Mucosa of descending colon (tissue), 3 donors: ENCODE measurements at regions not wholly inside any gene's neighbourhood (a gene's known extent, or its start where the extent isn't known, plus 50 kb on each side); places are given as distances from the start of the nearest gene placed in this dataset.
A peak's percentile ranks its signal among the peaks of the same experiment; 100 is the strongest.

Experiments used
- ATAC-seq: fragments of 200-7000 bp; cut with Tn5 transposase; one replicate; pipeline ENCODE4 v1.9.1; 2020; ENCODE audit warnings: mild to moderate bottlenecking, moderate library complexity
- DNase-seq, 3 donors: peaks; one replicate each; pipeline ENCODE4 v3.0.0-alpha.2; 2020
- H3K36me3 ChIP-seq: fragments of 200-600 bp; one replicate; pipeline ENCODE4 v1.8.0; 2021; ENCODE audit warnings: low read depth, mild to moderate bottlenecking
- H3K4me1 ChIP-seq: fragments of 200-600 bp; one replicate; pipeline ENCODE4 v1.8.0; 2021; ENCODE audit warnings: low read depth, mild to moderate bottlenecking
- H3K4me3 ChIP-seq: fragments of 200-600 bp; one replicate; pipeline ENCODE4 v1.8.0; 2021; ENCODE audit warnings: mild to moderate bottlenecking
- H3K9me3 ChIP-seq: fragments of 200-600 bp; one replicate; pipeline ENCODE4 v1.8.0; 2021; ENCODE audit warnings: mild to moderate bottlenecking
- intact Hi-C, 2 donors: fragments of 100-400 bp; cut with DNase I in 1 of 2; cut with micrococcal nuclease in 1 of 2; formaldehyde crosslinking; loops; one replicate each; pipeline versions ENCODE4 v1.11.0 to v1.11.1; 2022; cut with DNase I, micrococcal nuclease
- TF ChIP-seq, protein P1 (sequence below): fragments of 200-600 bp; IDR thresholded peaks from one replicate; pipeline ENCODE4 v1.8.0; 2022; ENCODE audit warnings: antibody characterized with exemption, mild to moderate bottlenecking
- donor health status: DM: no; HTN: no; CAD: no; lungs with moderate emphysema.
- donor health status: DM: no; HTN: no; CAD: no.
- donor health status: DM: no; HTN: yes; CAD: no.

DNA sequence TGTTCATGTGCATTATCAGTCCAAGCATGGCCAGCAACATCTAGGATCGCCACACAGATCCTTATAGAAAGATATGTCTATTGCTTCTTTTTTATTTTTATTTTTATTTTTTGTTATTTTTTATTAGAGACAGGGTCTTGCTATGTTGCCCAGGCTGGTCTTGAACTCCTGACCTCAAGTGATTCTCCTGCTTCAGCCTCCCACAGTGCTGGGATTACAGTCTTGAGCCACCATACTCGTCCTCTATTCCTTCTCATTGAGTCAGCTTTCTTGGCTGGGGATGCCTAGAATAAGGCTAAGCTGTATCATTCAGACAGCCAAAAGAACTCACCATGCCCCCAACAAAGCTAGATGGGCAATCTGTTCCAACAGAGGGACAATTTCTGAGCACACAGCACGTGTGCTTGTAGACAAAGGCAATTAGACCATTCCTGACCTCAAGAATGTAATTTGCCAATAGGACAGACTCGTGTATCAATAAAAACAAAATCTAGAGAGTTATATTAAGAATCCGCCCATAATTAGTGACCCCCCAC lies 264.0 kb upstream of the NEBL start:
- Histone ChIP-seq H3K9me3 (no peaks in the 10 kb centered on the region), H3K4me3 (no peak overlapping the region), H3K4me1 (no peaks in the 10 kb centered on the region), H3K36me3 (no peaks in the 10 kb centered on the region)
- TF ChIP-seq, protein P1, sequence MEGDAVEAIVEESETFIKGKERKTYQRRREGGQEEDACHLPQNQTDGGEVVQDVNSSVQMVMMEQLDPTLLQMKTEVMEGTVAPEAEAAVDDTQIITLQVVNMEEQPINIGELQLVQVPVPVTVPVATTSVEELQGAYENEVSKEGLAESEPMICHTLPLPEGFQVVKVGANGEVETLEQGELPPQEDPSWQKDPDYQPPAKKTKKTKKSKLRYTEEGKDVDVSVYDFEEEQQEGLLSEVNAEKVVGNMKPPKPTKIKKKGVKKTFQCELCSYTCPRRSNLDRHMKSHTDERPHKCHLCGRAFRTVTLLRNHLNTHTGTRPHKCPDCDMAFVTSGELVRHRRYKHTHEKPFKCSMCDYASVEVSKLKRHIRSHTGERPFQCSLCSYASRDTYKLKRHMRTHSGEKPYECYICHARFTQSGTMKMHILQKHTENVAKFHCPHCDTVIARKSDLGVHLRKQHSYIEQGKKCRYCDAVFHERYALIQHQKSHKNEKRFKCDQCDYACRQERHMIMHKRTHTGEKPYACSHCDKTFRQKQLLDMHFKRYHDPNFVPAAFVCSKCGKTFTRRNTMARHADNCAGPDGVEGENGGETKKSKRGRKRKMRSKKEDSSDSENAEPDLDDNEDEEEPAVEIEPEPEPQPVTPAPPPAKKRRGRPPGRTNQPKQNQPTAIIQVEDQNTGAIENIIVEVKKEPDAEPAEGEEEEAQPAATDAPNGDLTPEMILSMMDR: no peak
- intact Hi-C loops: no loop called here
- DNase-seq (no peak), ATAC-seq (no peak)

DNA sequence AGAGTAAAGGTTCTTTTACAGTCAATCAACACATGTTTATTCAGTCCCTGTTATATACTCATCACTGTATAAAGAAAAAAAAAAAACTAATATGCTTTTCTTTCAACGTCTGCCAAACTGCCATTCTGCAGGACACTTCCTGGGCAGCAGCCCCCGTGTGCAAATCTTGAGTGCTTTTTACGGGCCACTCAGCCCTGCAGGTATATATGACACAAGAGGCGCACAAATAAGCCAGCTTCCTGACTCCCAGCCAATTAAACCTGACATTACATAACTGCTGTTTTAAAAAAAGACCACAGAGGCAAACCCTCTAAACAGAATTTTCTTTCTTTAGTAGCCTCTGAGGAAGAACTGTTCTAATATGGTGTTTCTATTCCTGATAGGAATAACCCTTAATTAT lies 263.0 kb upstream of the NEBL start:
- intact Hi-C loops: no loop called here
- Histone ChIP-seq H3K36me3 (no peaks in the 10 kb centered on the region), H3K9me3 (no peaks in the 10 kb centered on the region), H3K4me1 (no peaks in the 10 kb centered on the region), H3K4me3 (no peak overlapping the region)
- ATAC-seq (peak; percentile 71), DNase-seq (no peak)
- TF ChIP-seq, protein P1: no peak

DNA sequence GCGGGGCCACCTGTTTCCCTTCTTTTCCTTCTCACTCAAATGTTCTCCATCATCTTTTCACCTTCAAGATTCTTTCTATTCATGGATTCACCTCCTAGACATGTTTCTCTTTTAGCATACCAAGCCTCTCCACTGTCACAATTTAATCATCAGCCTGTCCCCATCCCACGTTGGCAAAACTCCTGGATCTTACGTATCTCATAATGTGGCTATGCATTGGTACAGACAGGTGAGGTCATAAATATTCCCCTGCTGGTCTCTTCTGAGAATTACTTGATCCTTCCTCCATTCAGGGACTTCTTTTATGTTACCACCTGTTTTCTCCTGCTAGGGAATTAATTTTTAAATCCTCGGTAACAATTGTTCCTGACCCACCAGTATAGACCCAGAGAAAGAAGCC lies 262.6 kb upstream of the NEBL start:
- intact Hi-C loops: no loop called here
- TF ChIP-seq, protein P1: no peak
- Histone ChIP-seq H3K9me3 (no peaks in the 10 kb centered on the region), H3K4me1 (no peaks in the 10 kb centered on the region), H3K4me3 (no peak overlapping the region), H3K36me3 (no peaks in the 10 kb centered on the region)
- peak; percentile 61 for ATAC-seq
- DNase-seq: no peak

DNA sequence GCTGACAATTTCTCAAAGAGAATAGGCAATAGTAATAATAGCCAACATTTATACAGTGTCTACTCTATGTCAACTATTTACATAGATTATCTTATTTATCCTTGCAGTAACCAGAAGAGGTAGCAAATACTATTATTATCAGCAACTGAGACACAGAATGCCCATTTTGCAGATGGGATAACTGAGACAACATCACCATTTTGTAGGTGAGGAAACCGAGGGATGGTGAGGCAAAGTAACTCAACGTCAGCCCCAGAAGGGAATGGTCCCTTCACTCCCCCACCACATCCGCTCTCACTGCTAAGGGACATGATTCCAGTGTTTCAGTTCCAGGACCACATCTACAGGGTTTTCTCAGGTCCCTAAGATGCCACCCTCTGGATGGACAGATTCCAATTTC lies 261.2 kb upstream of the NEBL start:
- TF ChIP-seq, protein P1: no peak
- ATAC-seq: no peak

DNA sequence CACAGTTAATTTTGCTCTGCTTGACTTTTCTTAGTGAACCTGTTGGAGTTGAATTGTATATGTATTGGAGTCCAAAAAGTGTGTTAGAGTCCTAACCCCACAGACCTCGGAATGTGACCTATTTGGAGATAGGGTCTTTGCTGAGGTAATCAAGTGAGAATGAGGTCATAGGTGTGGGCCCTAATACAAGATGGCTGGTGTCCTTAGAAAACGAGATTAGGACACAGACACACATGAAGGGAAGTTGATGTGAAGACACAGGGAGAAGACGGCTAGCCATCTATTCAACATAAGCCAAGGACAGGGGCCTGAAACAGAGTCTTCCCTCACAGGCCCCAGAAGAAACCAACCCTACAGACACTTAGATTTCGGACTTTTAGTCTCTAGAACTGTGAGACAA lies 260.6 kb upstream of the NEBL start:
- TF ChIP-seq, protein P1: no peak
- H3K4me1 ChIP-seq: no peaks in the 10 kb centered on the region
- ATAC-seq (no peak), DNase-seq (no peak)
- no peaks in the 10 kb centered on the region for H3K9me3 ChIP-seq
- no peaks in the 10 kb centered on the region for H3K36me3 ChIP-seq
- no peak overlapping the region for H3K4me3 ChIP-seq
- intact Hi-C loops: no loop called here

More for the DNA sequence above, 261.2 kb upstream of the NEBL start:
- intact Hi-C loops: no loop called here
- no peaks in the 10 kb centered on the region for H3K9me3 ChIP-seq
- no peak overlapping the region for H3K4me3 ChIP-seq
- H3K36me3 ChIP-seq: no peaks in the 10 kb centered on the region
- DNase-seq: no peak
- no peaks in the 10 kb centered on the region for H3K4me1 ChIP-seq

DNA sequence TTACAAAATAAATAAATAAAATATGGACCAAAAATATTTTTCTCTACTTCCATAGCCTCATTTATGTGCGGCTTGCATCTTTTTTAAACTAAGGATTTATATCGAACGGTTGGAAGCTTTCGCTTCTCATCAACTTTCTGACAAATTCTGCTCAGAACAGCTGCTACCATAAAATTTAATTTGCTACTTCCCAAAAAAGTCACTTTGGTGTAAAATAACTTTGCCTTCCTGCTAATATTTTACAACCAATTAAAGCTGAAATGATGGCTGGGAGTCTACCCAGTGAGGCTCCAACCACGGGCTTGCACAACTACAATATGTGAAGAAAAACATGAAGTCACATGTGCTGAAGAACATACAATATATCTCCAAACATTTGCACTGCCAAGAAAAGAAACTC lies 253.1 kb upstream of the NEBL start:
- Histone ChIP-seq H3K4me1 (no peaks in the 10 kb centered on the region), H3K9me3 (no peaks in the 10 kb centered on the region), H3K36me3 (no peaks in the 10 kb centered on the region), H3K4me3 (no peak overlapping the region)
- intact Hi-C loops: no loop called here
- ATAC-seq (no peak), DNase-seq (no peak)
- TF ChIP-seq, protein P1: no peak
